CD8-positive, alpha-beta memory T cell (primary cell): ENCODE measurements at regions not wholly inside any gene's neighbourhood (a gene's known extent, or its start where the extent isn't known, plus 50 kb on each side); places are given as distances from the start of the nearest gene placed in this dataset.
A peak's percentile ranks its signal among the peaks of the same experiment; 100 is the strongest.

ENCODE experiments used
- CTCF ChIA-PET: fragments of 350-600 bp; sonication (Branson Sonifier 250); formaldehyde crosslinking; loops from one replicate; lab custom pipeline; 2021; ENCODE audit warnings: antibody characterized with exemption; lab: Charles Lee
- POLR2A ChIA-PET: fragments of 350-600 bp; sonication (Branson Sonifier 250); formaldehyde crosslinking; loops from one replicate; lab custom pipeline; 2021; ENCODE audit warnings: antibody characterized with exemption; lab: Charles Lee
- DNase-seq, 5 donors: peaks; one replicate each; pipeline versions ENCODE4 v3.0.0 to v3.0.0-alpha.2; 2020 to 2022; ENCODE audit warnings: mixed read lengths in 1 of 5
- H3K27ac ChIP-seq: one replicate; pipeline ENCODE4 v1.7.0; 2013; ENCODE audit warnings: low read depth, mild to moderate bottlenecking, low read length, moderate library complexity
- H3K27me3 ChIP-seq: 2 replicates; pipeline ENCODE4 v1.7.0; 2013; ENCODE audit warnings: low read length, mild to moderate bottlenecking; ENCODE audit not compliant: insufficient read depth, poor library complexity, severe bottlenecking
- H3K36me3 ChIP-seq: 2 replicates; pipeline ENCODE4 v1.7.0; 2013; ENCODE audit warnings: mild to moderate bottlenecking, low read length, moderate library complexity; ENCODE audit not compliant: insufficient read depth
- H3K4me1 ChIP-seq: 2 replicates; pipeline ENCODE4 v1.7.0; 2013; ENCODE audit warnings: mild to moderate bottlenecking, low read length, moderate library complexity; ENCODE audit not compliant: insufficient read depth
- H3K4me3 ChIP-seq: 2 replicates; pipeline ENCODE4 v1.7.0; 2013; ENCODE audit warnings: mild to moderate bottlenecking, low read length
- H3K9me3 ChIP-seq: 2 replicates; pipeline ENCODE4 v1.7.0; 2013; ENCODE audit warnings: mild to moderate bottlenecking, low read length
- H3K27ac Mint-ChIP-seq, 8 donors: one replicate each; pipeline ENCODE4 v1.8.0; 2020 to 2021; ENCODE audit warnings: mixed read lengths in 8 of 8, mild to moderate bottlenecking in 6 of 8, inconsistent platforms in 3 of 8, moderate library complexity in 3 of 8
- H3K27me3 Mint-ChIP-seq, 2 donors: one replicate each; pipeline ENCODE4 v1.8.0; 2020 to 2021; ENCODE audit warnings: mixed read lengths in 2 of 2, mild to moderate bottlenecking in 1 of 2, moderate library complexity in 1 of 2
- H3K36me3 Mint-ChIP-seq, 3 donors: one replicate each; pipeline ENCODE4 v1.8.0; 2020 to 2021; ENCODE audit warnings: mixed read lengths in 3 of 3, inconsistent platforms in 1 of 3, mild to moderate bottlenecking in 1 of 3
- H3K4me1 Mint-ChIP-seq, 3 donors: one replicate each; pipeline ENCODE4 v1.8.0; 2020 to 2021; ENCODE audit warnings: mixed read lengths in 3 of 3, inconsistent platforms in 1 of 3, mild to moderate bottlenecking in 1 of 3
- H3K4me3 Mint-ChIP-seq, 7 donors: one replicate each; pipeline ENCODE4 v1.8.0; 2020 to 2021; ENCODE audit warnings: mixed read lengths in 7 of 7, mild to moderate bottlenecking in 6 of 7, moderate library complexity in 4 of 7, inconsistent platforms in 2 of 7
- H3K9me3 Mint-ChIP-seq, 5 donors: one replicate each; pipeline ENCODE4 v1.8.0; 2020 to 2022; ENCODE audit warnings: mixed read lengths in 5 of 5, mild to moderate bottlenecking in 3 of 5, moderate library complexity in 2 of 5, inconsistent platforms in 1 of 5

- H3K4me1 Mint-ChIP-seq, result no peaks in the 10 kb centered on the region
These were observed 260.7 kb upstream of the CSF3R start for GRCh38 chr1:36743286-36744005.

DNA sequence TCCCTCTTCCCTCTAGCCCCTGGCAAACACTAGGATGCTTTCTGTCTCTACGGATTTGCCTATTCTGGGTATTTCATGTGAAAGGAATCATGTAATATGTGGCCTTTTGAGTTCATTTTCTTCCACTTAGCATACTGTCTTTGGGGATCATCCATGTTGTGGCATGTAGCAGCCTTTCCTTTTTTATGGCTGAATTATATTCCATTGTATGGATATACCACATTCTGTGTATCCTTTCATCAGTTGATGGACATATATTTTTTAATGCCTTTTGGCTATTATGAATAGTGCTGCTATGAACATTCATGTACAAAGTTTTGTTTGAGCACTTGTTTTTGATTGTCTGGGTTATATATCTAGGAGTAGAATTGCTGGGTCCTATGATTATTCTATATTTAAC, 258.4 kb upstream of the CSF3R start:
- POLR2A ChIA-PET, result no interaction called here
- Mint-ChIP-seq H3K9me3 (no peaks in the 10 kb centered on the region), H3K4me1 (no peaks in the 10 kb centered on the region), H3K27ac (no peak overlapping the region), H3K27me3 (peaks cover 17 to 41% of the 10 kb centered on the region in 2 donors), H3K36me3 (no peaks in the 10 kb centered on the region), H3K4me3 (no peak overlapping the region)
- no peak for DNase-seq
- Histone ChIP-seq H3K4me3 (no peak overlapping the region), H3K9me3 (no peaks in the 10 kb centered on the region), H3K27me3 (no peaks in the 10 kb centered on the region), H3K27ac (no peak overlapping the region), H3K4me1 (no peaks in the 10 kb centered on the region), H3K36me3 (no peaks in the 10 kb centered on the region)
- CTCF ChIA-PET, result no interaction called here

More at GRCh38 chr1:36743286-36744005, 260.7 kb upstream of the CSF3R start:
- Histone ChIP-seq H3K36me3 (no peaks in the 10 kb centered on the region), H3K27ac (no peak overlapping the region), H3K9me3 (no peaks in the 10 kb centered on the region), H3K27me3 (no peaks in the 10 kb centered on the region), H3K4me1 (no peaks in the 10 kb centered on the region), H3K4me3 (no peak overlapping the region)
- CTCF ChIA-PET, result no interaction called here
- no peak for DNase-seq
- H3K9me3 Mint-ChIP-seq, result no peaks in the 10 kb centered on the region
- H3K4me3 Mint-ChIP-seq, result no peak overlapping the region
- H3K27me3 Mint-ChIP-seq, result peaks cover 13 to 26% of the 10 kb centered on the region in 2 donors
- H3K27ac Mint-ChIP-seq, result no peak overlapping the region
- POLR2A ChIA-PET, result no interaction called here
- H3K36me3 Mint-ChIP-seq, result no peaks in the 10 kb centered on the region

GRCh38 chr1:36740446-36740845, 257.7 kb upstream of the CSF3R start:
- DNase-seq, result no peak

GRCh38 chr1:36739703-36740289, 257.1 kb upstream of the CSF3R start:
- no peak for DNase-seq
- H3K4me1 ChIP-seq, result no peaks in the 10 kb centered on the region
- no peaks in the 10 kb centered on the region for H3K9me3 ChIP-seq
- Mint-ChIP-seq H3K36me3 (no peaks in the 10 kb centered on the region), H3K4me3 (no peak overlapping the region), H3K9me3 (no peaks in the 10 kb centered on the region), H3K4me1 (no peaks in the 10 kb centered on the region), H3K27me3 (peaks cover 23 to 49% of the 10 kb centered on the region in 2 donors), H3K27ac (peak overlapping the region in 1 of 8 donors; percentile 78)
- H3K36me3 ChIP-seq, result no peaks in the 10 kb centered on the region
- H3K27me3 ChIP-seq, result no peaks in the 10 kb centered on the region
- no peak overlapping the region for H3K27ac ChIP-seq
- H3K4me3 ChIP-seq, result no peak overlapping the region
- ChIA-PET CTCF (no interaction called here), POLR2A (no interaction called here)

More at GRCh38 chr1:36740446-36740845, 257.7 kb upstream of the CSF3R start:
- H3K4me3 ChIP-seq, result no peak overlapping the region
- H3K4me3 Mint-ChIP-seq, result no peak overlapping the region
- CTCF ChIA-PET, result no interaction called here
- H3K27ac ChIP-seq, result no peak overlapping the region
- no peaks in the 10 kb centered on the region for H3K4me1 ChIP-seq
- H3K9me3 ChIP-seq, result no peaks in the 10 kb centered on the region
- H3K27me3 Mint-ChIP-seq, result peaks cover 16 to 43% of the 10 kb centered on the region in 2 donors
- H3K27ac Mint-ChIP-seq, result no peak overlapping the region
- H3K36me3 Mint-ChIP-seq, result no peaks in the 10 kb centered on the region
- no peaks in the 10 kb centered on the region for H3K27me3 ChIP-seq
- POLR2A ChIA-PET, result no interaction called here
- H3K4me1 Mint-ChIP-seq, result no peaks in the 10 kb centered on the region
- no peaks in the 10 kb centered on the region for H3K9me3 Mint-ChIP-seq
- H3K36me3 ChIP-seq, result no peaks in the 10 kb centered on the region

GRCh38 chr1:36738245-36738644, 255.5 kb upstream of the CSF3R start:
- no peaks in the 10 kb centered on the region for H3K4me1 Mint-ChIP-seq
- H3K4me1 ChIP-seq, result no peaks in the 10 kb centered on the region
- no peak overlapping the region for H3K27ac ChIP-seq
- no peaks in the 10 kb centered on the region for H3K9me3 ChIP-seq
- no peak overlapping the region for H3K4me3 ChIP-seq
- no peaks in the 10 kb centered on the region for H3K9me3 Mint-ChIP-seq
- H3K27me3 ChIP-seq, result no peaks in the 10 kb centered on the region
- H3K4me3 Mint-ChIP-seq, result no peak overlapping the region
- CTCF ChIA-PET, result no interaction called here
- H3K36me3 Mint-ChIP-seq, result no peaks in the 10 kb centered on the region
- DNase-seq, result no peak
- POLR2A ChIA-PET, result no interaction called here
- peaks cover 27 to 50% of the 10 kb centered on the region in 2 donors for H3K27me3 Mint-ChIP-seq
- no peaks in the 10 kb centered on the region for H3K36me3 ChIP-seq
- H3K27ac Mint-ChIP-seq, result no peak overlapping the region

GRCh38 chr1:36737767-36738166, 255.1 kb upstream of the CSF3R start:
- no peaks in the 10 kb centered on the region for H3K9me3 ChIP-seq
- no peak overlapping the region for H3K27ac ChIP-seq
- H3K4me1 Mint-ChIP-seq, result no peaks in the 10 kb centered on the region
- peaks cover 29 to 51% of the 10 kb centered on the region in 2 donors for H3K27me3 Mint-ChIP-seq
- no peaks in the 10 kb centered on the region for H3K36me3 ChIP-seq
- no peak overlapping the region for H3K27ac Mint-ChIP-seq
- DNase-seq, result no peak
- no peak overlapping the region for H3K4me3 Mint-ChIP-seq
- POLR2A ChIA-PET, result no interaction called here
- CTCF ChIA-PET, result no interaction called here
- no peaks in the 10 kb centered on the region for H3K36me3 Mint-ChIP-seq
- H3K4me3 ChIP-seq, result no peak overlapping the region
- H3K27me3 ChIP-seq, result no peaks in the 10 kb centered on the region
- no peaks in the 10 kb centered on the region for H3K4me1 ChIP-seq
- no peaks in the 10 kb centered on the region for H3K9me3 Mint-ChIP-seq

DNA sequence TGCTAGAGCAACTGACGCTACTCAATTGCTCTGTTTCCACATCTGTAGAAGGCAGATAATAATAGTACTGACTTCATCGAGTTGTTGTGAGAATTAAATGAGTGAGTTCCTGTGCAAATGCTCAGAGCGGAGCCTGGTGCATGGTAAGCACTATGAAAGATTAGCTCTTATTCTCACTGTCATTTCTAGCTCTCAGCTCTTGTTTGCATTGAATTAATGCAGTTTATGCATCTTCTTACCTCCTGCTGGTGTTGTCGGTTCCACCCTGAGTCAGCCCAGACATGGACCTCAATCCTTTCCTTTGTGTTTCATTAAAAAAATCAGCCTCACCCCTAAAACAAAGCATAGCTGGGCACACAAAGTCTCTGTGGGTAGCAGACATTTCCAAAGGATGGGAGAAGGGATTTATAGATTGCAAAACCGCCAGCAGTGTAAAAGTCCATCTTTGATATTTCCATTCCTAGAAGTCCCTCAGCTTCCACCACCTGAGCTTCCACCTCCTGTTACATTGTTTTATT, 254.4 kb upstream of the CSF3R start:
- no peaks in the 10 kb centered on the region for H3K27me3 ChIP-seq
- Mint-ChIP-seq H3K4me3 (no peak overlapping the region), H3K27me3 (peaks cover 29 to 58% of the 10 kb centered on the region in 2 donors), H3K9me3 (no peaks in the 10 kb centered on the region), H3K27ac (no peak overlapping the region), H3K4me1 (no peaks in the 10 kb centered on the region), H3K36me3 (no peaks in the 10 kb centered on the region)
- H3K4me1 ChIP-seq, result no peaks in the 10 kb centered on the region
- CTCF ChIA-PET, result no interaction called here
- no peaks in the 10 kb centered on the region for H3K36me3 ChIP-seq
- POLR2A ChIA-PET, result no interaction called here
- H3K27ac ChIP-seq, result no peak overlapping the region
- DNase-seq, result no peak
- H3K4me3 ChIP-seq, result no peak overlapping the region
- no peaks in the 10 kb centered on the region for H3K9me3 ChIP-seq

DNA sequence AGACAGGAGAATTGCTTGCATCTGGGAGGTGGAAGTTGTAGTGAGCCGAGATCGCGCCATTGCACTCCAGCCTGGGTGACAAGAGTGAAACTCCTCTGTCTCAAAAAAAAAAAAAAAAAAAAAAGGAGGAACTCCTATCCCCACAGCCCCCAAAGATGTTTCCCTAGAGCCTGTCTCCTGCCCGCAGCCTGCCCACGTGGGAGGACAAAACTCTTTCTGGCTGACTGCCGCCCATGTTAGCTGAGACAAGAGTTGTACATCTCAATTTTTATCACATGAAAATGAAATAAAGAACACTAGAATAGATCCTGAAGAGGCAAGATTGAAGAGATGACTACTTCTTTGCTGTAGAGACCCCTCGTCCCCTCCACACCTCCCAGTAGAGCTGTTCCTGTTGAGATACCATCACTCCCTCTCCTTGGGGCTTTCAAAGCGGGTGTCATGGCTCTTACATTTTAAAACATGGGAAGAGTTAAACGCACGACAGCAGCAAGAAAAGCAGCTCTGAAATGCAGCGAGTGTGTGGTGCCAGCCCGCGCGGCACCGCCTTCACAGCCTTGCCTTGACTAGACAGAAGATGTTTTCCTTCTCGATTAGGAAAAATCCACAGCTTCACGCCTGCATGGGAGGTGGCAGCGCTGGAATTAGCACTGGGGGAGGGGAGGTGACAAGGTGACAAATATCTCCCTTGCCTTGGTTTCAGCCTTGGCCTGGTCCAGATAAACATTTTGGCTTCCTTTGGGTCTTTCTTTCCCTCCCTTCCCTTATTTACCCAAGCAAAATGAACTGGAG, 253.4 kb upstream of the CSF3R start:
- DNase-seq, result no peak
- Histone ChIP-seq H3K36me3 (no peaks in the 10 kb centered on the region), H3K27ac (no peak overlapping the region), H3K4me3 (no peak overlapping the region), H3K4me1 (no peaks in the 10 kb centered on the region), H3K9me3 (no peaks in the 10 kb centered on the region), H3K27me3 (no peaks in the 10 kb centered on the region)
- ChIA-PET CTCF (no interaction called here), POLR2A (no interaction called here)
- Mint-ChIP-seq H3K27ac (no peak overlapping the region), H3K4me1 (no peaks in the 10 kb centered on the region), H3K36me3 (no peaks in the 10 kb centered on the region), H3K27me3 (peaks cover 33 to 64% of the 10 kb centered on the region in 2 donors), H3K4me3 (no peak overlapping the region), H3K9me3 (no peaks in the 10 kb centered on the region)
